ENCODE measurements at regions not wholly inside any gene's neighbourhood (a gene's known extent, or its start where the extent isn't known, plus 50 kb on each side); places are given as distances from the start of the nearest gene placed in this dataset.

DNA sequence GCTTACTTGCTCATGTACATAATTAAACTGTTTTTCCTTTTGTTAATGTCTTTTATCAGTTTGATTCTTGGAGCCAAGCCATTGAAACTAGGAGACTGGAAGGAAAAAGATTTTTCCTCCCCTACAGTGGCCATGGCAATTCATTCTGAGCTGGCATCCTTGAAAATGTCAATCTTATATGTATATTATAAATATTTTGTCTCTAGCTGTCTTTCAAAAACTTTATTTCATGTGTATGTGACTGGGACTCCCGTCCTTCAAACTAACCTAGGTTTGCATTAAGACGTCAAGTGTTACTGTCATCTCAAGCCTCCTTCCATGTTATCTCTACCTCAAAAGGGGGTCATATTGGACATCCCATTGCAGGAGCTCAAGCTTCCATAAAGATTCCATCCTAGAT lies 280.4 kb downstream of the HRH4 start:
- Histone ChIP-seq H2AFZ (ENCODE audit: low read length) (no peak overlapping the region), H3K4me1 (ENCODE audit: insufficient read depth, low read length, poor library complexity, severe bottlenecking) (no peaks in the 10 kb centered on the region), H3K4me2 (ENCODE audit: low read length) (no peak overlapping the region), H3K9me3 (ENCODE audit: low read length) (no peaks in the 10 kb centered on the region), H3K9me2 (ENCODE audit: insufficient read depth, low read length) (no peaks in the 10 kb centered on the region), H3K36me3 (ENCODE audit: insufficient read depth, low read length) (no peaks in the 10 kb centered on the region), H3K79me2 (ENCODE audit: insufficient read depth, low read depth, low read length) (no peaks in the 10 kb centered on the region), H4K20me1 (ENCODE audit: insufficient read depth, low read length) (no peaks in the 10 kb centered on the region), H3K27ac (ENCODE audit: low read depth, low read length, poor library complexity, severe bottlenecking) (no peak overlapping the region), H3K4me3 (ENCODE audit: low read depth, low read length, poor library complexity, severe bottlenecking) (no peak overlapping the region)
- no TSS peak for BruUV-seq (replicated peaks)
- DNase-seq (ENCODE audit: low spot score), result no peak
- intact Hi-C loops (cut with micrococcal nuclease; ENCODE audit: unreplicated experiment), result no loop called here
- POLR2A ChIA-PET, result interaction anchor here (0.8 kb wide), 1 partner anchor 30 kb away, joined by 3 read pairs; no protein-coding TSS in a partner anchor
- CTCF ChIA-PET (ENCODE audit: unreplicated experiment), result no interaction called here
- no peak for TF ChIP-seq EZH2phosphoT487 (IDR thresholded peaks at IDR 0.05; ENCODE audit: borderline replicate concordance, low read depth, low read length)
- TF ChIP-seq, protein P1, sequence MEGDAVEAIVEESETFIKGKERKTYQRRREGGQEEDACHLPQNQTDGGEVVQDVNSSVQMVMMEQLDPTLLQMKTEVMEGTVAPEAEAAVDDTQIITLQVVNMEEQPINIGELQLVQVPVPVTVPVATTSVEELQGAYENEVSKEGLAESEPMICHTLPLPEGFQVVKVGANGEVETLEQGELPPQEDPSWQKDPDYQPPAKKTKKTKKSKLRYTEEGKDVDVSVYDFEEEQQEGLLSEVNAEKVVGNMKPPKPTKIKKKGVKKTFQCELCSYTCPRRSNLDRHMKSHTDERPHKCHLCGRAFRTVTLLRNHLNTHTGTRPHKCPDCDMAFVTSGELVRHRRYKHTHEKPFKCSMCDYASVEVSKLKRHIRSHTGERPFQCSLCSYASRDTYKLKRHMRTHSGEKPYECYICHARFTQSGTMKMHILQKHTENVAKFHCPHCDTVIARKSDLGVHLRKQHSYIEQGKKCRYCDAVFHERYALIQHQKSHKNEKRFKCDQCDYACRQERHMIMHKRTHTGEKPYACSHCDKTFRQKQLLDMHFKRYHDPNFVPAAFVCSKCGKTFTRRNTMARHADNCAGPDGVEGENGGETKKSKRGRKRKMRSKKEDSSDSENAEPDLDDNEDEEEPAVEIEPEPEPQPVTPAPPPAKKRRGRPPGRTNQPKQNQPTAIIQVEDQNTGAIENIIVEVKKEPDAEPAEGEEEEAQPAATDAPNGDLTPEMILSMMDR (conservative IDR thresholded peaks at IDR 0.05; ENCODE audit: low read length), result no peak

DNA sequence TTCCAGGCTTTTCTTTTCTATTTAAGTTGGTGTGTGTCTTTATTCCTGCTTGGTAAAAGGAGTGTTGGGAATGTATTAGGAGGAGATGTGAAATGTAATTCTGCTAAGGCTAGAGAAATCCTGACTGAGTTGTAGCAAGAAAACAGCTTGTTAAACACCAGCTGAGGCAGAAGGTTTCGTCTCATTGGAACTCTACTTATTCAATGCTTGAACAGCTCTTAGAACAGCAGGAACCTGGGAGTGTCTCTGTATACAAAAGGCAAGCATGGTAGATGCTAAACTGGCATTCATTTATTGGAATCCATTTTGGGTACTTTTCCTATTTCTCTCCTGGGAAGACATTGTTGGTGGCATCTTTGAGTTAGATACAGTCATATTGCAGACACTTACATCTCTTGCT lies 280.9 kb downstream of the HRH4 start:
- Histone ChIP-seq H3K27ac (ENCODE audit: low read depth, low read length, poor library complexity, severe bottlenecking) (no peak overlapping the region), H2AFZ (ENCODE audit: low read length) (no peak overlapping the region), H3K4me3 (ENCODE audit: low read depth, low read length, poor library complexity, severe bottlenecking) (no peak overlapping the region), H3K4me1 (ENCODE audit: insufficient read depth, low read length, poor library complexity, severe bottlenecking) (no peaks in the 10 kb centered on the region), H3K79me2 (ENCODE audit: insufficient read depth, low read depth, low read length) (no peaks in the 10 kb centered on the region), H3K9me2 (ENCODE audit: insufficient read depth, low read length) (no peaks in the 10 kb centered on the region), H3K4me2 (ENCODE audit: low read length) (no peak overlapping the region), H3K36me3 (ENCODE audit: insufficient read depth, low read length) (no peaks in the 10 kb centered on the region), H4K20me1 (ENCODE audit: insufficient read depth, low read length) (no peaks in the 10 kb centered on the region), H3K9me3 (ENCODE audit: low read length) (no peaks in the 10 kb centered on the region)
- DNase-seq (ENCODE audit: low spot score), result no peak
- TF ChIP-seq EZH2phosphoT487 (IDR thresholded peaks at IDR 0.05; ENCODE audit: borderline replicate concordance, low read depth, low read length), result no peak
- TF ChIP-seq, protein P1 (conservative IDR thresholded peaks at IDR 0.05; ENCODE audit: low read length), result no peak
- intact Hi-C loops (cut with micrococcal nuclease; ENCODE audit: unreplicated experiment), result no loop called here
- ChIA-PET CTCF (ENCODE audit: unreplicated experiment) (no interaction called here), POLR2A (interaction anchor here (0.8 kb wide), 1 partner anchor 30 kb away, joined by 3 read pairs; no protein-coding TSS in a partner anchor)
- no TSS peak for BruUV-seq (replicated peaks)

DNA sequence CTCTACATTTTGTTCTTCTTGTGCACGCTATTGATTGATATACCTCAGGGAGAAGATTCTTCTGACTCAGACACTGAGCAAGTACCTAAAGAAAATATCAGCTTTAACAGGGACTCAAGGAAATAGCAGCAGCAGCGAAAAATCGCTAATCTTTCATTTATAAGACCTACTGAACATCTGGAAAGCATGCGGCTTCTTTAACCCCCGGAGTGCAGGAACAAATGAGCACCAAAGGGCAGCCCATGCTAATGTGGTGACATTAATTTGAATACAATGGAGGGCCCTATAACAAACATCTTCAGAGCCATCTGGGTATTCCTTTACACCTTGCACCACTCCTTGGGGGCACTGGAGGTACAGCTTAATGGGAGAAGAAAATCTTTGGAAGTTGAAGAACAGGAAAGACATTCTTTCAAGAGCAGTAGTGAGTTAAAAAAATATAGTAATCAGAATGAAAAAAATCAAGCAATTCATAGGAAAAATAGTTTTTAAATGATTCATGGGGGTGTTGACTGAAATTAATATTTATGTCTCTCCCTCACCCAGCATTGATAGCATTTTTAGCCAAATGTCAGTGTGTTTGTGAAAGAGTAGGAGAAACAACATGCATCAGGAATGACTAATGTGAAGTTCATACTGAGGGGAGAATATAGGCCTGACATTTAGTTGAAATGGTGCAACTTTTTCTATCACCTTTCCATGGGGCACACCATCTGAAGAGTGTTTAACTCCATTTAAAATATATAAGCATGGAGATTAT lies 281.7 kb downstream of the HRH4 start:
- H3K27ac ChIP-seq (ENCODE audit: low read depth, low read length, poor library complexity, severe bottlenecking), result no peak overlapping the region
- BruUV-seq (replicated peaks), result no TSS peak
- no peak for TF ChIP-seq EZH2phosphoT487 (IDR thresholded peaks at IDR 0.05; ENCODE audit: borderline replicate concordance, low read depth, low read length)
- TF ChIP-seq, protein P1 (conservative IDR thresholded peaks at IDR 0.05; ENCODE audit: low read length), result no peak
- DNase-seq (ENCODE audit: low spot score), result no peak
- no peaks in the 10 kb centered on the region for H3K9me2 ChIP-seq (ENCODE audit: insufficient read depth, low read length)
- no peaks in the 10 kb centered on the region for H3K4me1 ChIP-seq (ENCODE audit: insufficient read depth, low read length, poor library complexity, severe bottlenecking)
- ChIA-PET CTCF (ENCODE audit: unreplicated experiment) (no interaction called here), POLR2A (interaction anchor here (0.8 kb wide), 1 partner anchor 29 kb away, joined by 3 read pairs; no protein-coding TSS in a partner anchor)
- H3K4me3 ChIP-seq (ENCODE audit: low read depth, low read length, poor library complexity, severe bottlenecking), result no peak overlapping the region
- H3K79me2 ChIP-seq (ENCODE audit: insufficient read depth, low read depth, low read length), result no peaks in the 10 kb centered on the region
- intact Hi-C loops (cut with micrococcal nuclease; ENCODE audit: unreplicated experiment), result no loop called here
- H2AFZ ChIP-seq (ENCODE audit: low read length), result no peak overlapping the region
- H3K4me2 ChIP-seq (ENCODE audit: low read length), result no peak overlapping the region
- H4K20me1 ChIP-seq (ENCODE audit: insufficient read depth, low read length), result no peaks in the 10 kb centered on the region
- H3K9me3 ChIP-seq (ENCODE audit: low read length), result no peaks in the 10 kb centered on the region
- no peaks in the 10 kb centered on the region for H3K36me3 ChIP-seq (ENCODE audit: insufficient read depth, low read length)

Measured in OCI-LY7 (cell line).